ENCODE measurements at regions not wholly inside any gene's neighbourhood (a gene's known extent, or its start where the extent isn't known, plus 50 kb on each side); places are given as distances from the start of the nearest gene placed in this dataset.

GRCh38 chr16:59236804-59237458, 502.8 kb upstream of the GOT2 start:
- Histone ChIP-seq H3K36me3 (no peaks in the 10 kb centered on the region), H3K9me3 (ENCODE audit: severe bottlenecking) (no peaks in the 10 kb centered on the region), H3K4me3 (ENCODE audit: low read depth, low read length) (no peak overlapping the region), H3K27me3 (ENCODE audit: insufficient read depth, low read depth, severe bottlenecking) (peaks cover 15% of the 10 kb centered on the region), H3K27ac (no peak overlapping the region)
- TF ChIP-seq, protein P1, sequence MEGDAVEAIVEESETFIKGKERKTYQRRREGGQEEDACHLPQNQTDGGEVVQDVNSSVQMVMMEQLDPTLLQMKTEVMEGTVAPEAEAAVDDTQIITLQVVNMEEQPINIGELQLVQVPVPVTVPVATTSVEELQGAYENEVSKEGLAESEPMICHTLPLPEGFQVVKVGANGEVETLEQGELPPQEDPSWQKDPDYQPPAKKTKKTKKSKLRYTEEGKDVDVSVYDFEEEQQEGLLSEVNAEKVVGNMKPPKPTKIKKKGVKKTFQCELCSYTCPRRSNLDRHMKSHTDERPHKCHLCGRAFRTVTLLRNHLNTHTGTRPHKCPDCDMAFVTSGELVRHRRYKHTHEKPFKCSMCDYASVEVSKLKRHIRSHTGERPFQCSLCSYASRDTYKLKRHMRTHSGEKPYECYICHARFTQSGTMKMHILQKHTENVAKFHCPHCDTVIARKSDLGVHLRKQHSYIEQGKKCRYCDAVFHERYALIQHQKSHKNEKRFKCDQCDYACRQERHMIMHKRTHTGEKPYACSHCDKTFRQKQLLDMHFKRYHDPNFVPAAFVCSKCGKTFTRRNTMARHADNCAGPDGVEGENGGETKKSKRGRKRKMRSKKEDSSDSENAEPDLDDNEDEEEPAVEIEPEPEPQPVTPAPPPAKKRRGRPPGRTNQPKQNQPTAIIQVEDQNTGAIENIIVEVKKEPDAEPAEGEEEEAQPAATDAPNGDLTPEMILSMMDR (IDR thresholded peaks at IDR 0.05; ENCODE audit: low read depth, low read length) = no peak
- DNase-seq = no peak

- peaks cover 7% of the 10 kb centered on the region for H3K27me3 ChIP-seq (ENCODE audit: insufficient read depth, low read depth, severe bottlenecking)
- H3K27ac ChIP-seq = no peak overlapping the region
- no peak overlapping the region for H3K4me3 ChIP-seq (ENCODE audit: low read depth, low read length)
- H3K9me3 ChIP-seq (ENCODE audit: severe bottlenecking) = no peaks in the 10 kb centered on the region
- TF ChIP-seq, protein P1 (IDR thresholded peaks at IDR 0.05; ENCODE audit: low read depth, low read length) = no peak
- H3K36me3 ChIP-seq = no peaks in the 10 kb centered on the region
- DNase-seq = no peak
Observed at GRCh38 chr16:59224401-59224800, 490.3 kb upstream of the GOT2 start.

DNA sequence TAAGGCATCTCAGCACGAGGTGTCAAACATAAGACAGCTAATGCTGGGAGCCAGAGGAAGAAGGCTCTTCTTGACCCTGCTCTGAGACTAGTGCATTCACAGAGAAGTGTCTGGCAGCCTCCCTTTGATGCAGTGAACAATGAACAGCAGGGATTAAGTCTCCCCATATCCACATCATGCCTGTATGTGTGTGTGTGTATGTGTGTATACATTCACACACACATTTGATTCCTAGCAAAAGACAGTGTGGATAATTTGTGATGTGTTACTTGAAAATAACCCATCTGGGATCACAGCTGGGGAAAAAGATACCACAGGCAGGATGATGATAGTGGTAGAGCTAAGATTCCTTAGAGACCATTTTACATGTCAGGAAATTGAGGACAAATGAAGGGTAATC, 485.9 kb upstream of the GOT2 start:
- H3K9me3 ChIP-seq (ENCODE audit: severe bottlenecking) = no peaks in the 10 kb centered on the region
- no peak overlapping the region for H3K27ac ChIP-seq
- H3K27me3 ChIP-seq (ENCODE audit: insufficient read depth, low read depth, severe bottlenecking) = peaks cover 7% of the 10 kb centered on the region
- no peak overlapping the region for H3K4me3 ChIP-seq (ENCODE audit: low read depth, low read length)
- DNase-seq = no peak
- TF ChIP-seq, protein P1 (IDR thresholded peaks at IDR 0.05; ENCODE audit: low read depth, low read length) = no peak
- no peaks in the 10 kb centered on the region for H3K36me3 ChIP-seq

DNA sequence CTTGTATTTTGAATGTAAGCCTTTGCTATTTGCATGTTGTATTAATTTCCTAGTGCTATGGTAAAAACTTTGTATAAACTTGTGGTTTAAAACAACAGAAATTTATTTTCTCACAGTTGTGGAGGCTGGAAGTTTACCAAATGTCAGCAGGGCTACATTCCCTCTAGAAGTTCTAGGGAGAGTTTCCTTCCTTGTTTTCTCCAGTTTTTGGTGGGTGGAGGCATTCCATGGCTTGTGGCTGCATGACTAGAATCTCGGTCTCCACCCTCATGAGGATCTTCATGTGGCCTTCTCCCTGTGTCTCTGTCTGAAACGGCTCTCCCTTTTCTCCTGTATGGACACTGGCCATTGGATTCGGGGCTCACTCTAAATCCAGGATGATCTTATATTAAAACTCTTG, 482.2 kb upstream of the GOT2 start:
- H3K27ac ChIP-seq = no peak overlapping the region
- peaks cover 19% of the 10 kb centered on the region for H3K27me3 ChIP-seq (ENCODE audit: insufficient read depth, low read depth, severe bottlenecking)
- H3K9me3 ChIP-seq (ENCODE audit: severe bottlenecking) = no peaks in the 10 kb centered on the region
- no peaks in the 10 kb centered on the region for H3K36me3 ChIP-seq
- no peak for DNase-seq
- TF ChIP-seq, protein P1 (IDR thresholded peaks at IDR 0.05; ENCODE audit: low read depth, low read length) = no peak
- H3K4me3 ChIP-seq (ENCODE audit: low read depth, low read length) = no peak overlapping the region

- TF ChIP-seq, protein P1 (IDR thresholded peaks at IDR 0.05; ENCODE audit: low read depth, low read length) = no peak
- Histone ChIP-seq H3K27ac (no peak overlapping the region), H3K27me3 (ENCODE audit: insufficient read depth, low read depth, severe bottlenecking) (peaks cover 25% of the 10 kb centered on the region), H3K4me3 (ENCODE audit: low read depth, low read length) (no peak overlapping the region), H3K36me3 (no peaks in the 10 kb centered on the region), H3K9me3 (ENCODE audit: severe bottlenecking) (no peaks in the 10 kb centered on the region)
- DNase-seq = no peak
Observed at GRCh38 chr16:59214455-59214854, 480.3 kb upstream of the GOT2 start.

- H3K9me3 ChIP-seq (ENCODE audit: severe bottlenecking) = no peaks in the 10 kb centered on the region
- TF ChIP-seq, protein P1 (IDR thresholded peaks at IDR 0.05; ENCODE audit: low read depth, low read length) = no peak
- no peak for DNase-seq
- H3K27me3 ChIP-seq (ENCODE audit: insufficient read depth, low read depth, severe bottlenecking) = peaks cover 25% of the 10 kb centered on the region
- no peak overlapping the region for H3K4me3 ChIP-seq (ENCODE audit: low read depth, low read length)
- no peaks in the 10 kb centered on the region for H3K36me3 ChIP-seq
- H3K27ac ChIP-seq = no peak overlapping the region
Observed at GRCh38 chr16:59213952-59214351, 479.8 kb upstream of the GOT2 start.

All from WERI-Rb-1 (cell line).